A673 (cell line): ENCODE measurements at regions not wholly inside any gene's neighbourhood (a gene's known extent, or its start where the extent isn't known, plus 50 kb on each side); places are given as distances from the start of the nearest gene placed in this dataset.

Source experiments
- BruUV-seq: library from RNA; stranded (reverse); fragments of 400-500 nt; replicated peaks from 2 replicates; lab custom pipeline; 2021; lab: Mats Ljungman, UMichigan
- CTCF ChIA-PET: fragments of 300-600 bp; sonication (Branson Sonifier 250); formaldehyde crosslinking; loops from one replicate; lab custom pipeline; 2022; ENCODE audit warnings: antibody characterized with exemption; lab: Charles Lee
- POLR2A ChIA-PET: fragments of 300-600 bp; sonication (Branson Sonifier 250); formaldehyde crosslinking; loops from one replicate; lab custom pipeline; 2022; ENCODE audit warnings: antibody characterized with exemption; ENCODE audit not compliant: low non-redundant PET; lab: Charles Lee
- DNase-seq: peaks from one replicate; pipeline ENCODE4 v3.0.0-alpha.2; 2015; ENCODE audit warnings: low spot score
- H3K27ac ChIP-seq: fragments of 200-600 bp; sonication (generic); 2 replicates; pipeline ENCODE4 v1.5.1; 2016; ENCODE audit warnings: mixed run types, low read depth, mild to moderate bottlenecking, mixed read lengths, antibody characterized with exemption, low read length; ENCODE audit not compliant: poor library complexity, severe bottlenecking
- H3K27me3 ChIP-seq: fragments of 200-600 bp; sonication (generic); replicated peaks from 2 replicates; pipeline ENCODE4 v1.6.1; 2017; ENCODE audit warnings: mixed run types, low read depth, mild to moderate bottlenecking, mixed read lengths, antibody characterized with exemption, low read length; ENCODE audit not compliant: insufficient read depth, poor library complexity
- H3K36me3 ChIP-seq: fragments of 200-600 bp; sonication (generic); 2 replicates; pipeline ENCODE4 v1.6.1; 2016; ENCODE audit warnings: mixed run types, mild to moderate bottlenecking, mixed read lengths, antibody characterized with exemption, low read length; ENCODE audit not compliant: insufficient read depth, poor library complexity, severe bottlenecking
- H3K4me1 ChIP-seq: fragments of 200-600 bp; sonication (generic); 2 replicates; pipeline ENCODE4 v1.6.1; 2017; ENCODE audit warnings: mixed run types, mild to moderate bottlenecking, mixed read lengths, antibody characterized with exemption, low read length; ENCODE audit not compliant: insufficient read depth, poor library complexity, severe bottlenecking
- H3K4me3 ChIP-seq: fragments of 200-600 bp; sonication (generic); 2 replicates; pipeline ENCODE4 v1.5.1; 2016; ENCODE audit warnings: low read depth, mixed run types, mild to moderate bottlenecking, mixed read lengths, low read length; ENCODE audit not compliant: poor library complexity, severe bottlenecking
- H3K9me3 ChIP-seq: fragments of 200-600 bp; sonication (generic); 2 replicates; pipeline ENCODE4 v1.6.1; 2016; ENCODE audit warnings: mixed run types, low read depth, mild to moderate bottlenecking, mixed read lengths, antibody characterized with exemption, low read length; ENCODE audit not compliant: poor library complexity, severe bottlenecking
- EZH2 ChIP-seq: fragments of 200-600 bp; sonication (generic); IDR thresholded peaks from 2 replicates; pipeline ENCODE4 v1.6.1; 2017; ENCODE audit warnings: borderline replicate concordance, low read depth, mild to moderate bottlenecking, mixed read lengths, antibody characterized with exemption, low read length; ENCODE audit not compliant: poor library complexity, severe bottlenecking
- intact Hi-C: fragments of 100-400 bp; cut with micrococcal nuclease; formaldehyde crosslinking; loops from one replicate; pipeline ENCODE4 v1.10.0; 2022; ENCODE audit not compliant: unreplicated experiment
- TF ChIP-seq, protein P1 (sequence below): fragments of 300-800, 200-600 bp; sonication (generic); conservative IDR thresholded peaks from 2 replicates; pipeline ENCODE4 v1.5.1; 2017; ENCODE audit warnings: low read depth, mild to moderate bottlenecking, antibody characterized with exemption, low read length, moderate library complexity, mixed read lengths

DNA sequence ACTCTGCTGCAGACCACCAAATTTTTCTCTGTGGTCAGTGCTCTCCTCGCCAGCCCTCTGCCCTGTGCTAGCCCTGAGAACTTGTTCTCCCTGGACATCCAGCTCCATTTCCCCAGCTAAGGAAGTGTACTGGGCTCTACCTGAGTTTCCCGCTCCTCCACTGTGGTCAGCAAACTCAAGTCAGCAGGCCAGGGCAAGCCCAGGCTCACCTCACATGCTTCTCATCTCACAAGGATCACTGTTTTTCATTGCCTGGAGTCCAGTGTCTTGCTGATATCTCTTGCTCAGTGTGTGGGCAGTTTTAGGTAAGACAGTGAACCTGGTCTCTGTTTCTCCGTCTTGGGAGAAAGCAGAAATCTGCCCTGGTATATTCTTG, 201.4 kb downstream of the FOXO1 start:
- intact Hi-C loops = no loop called here
- no peak overlapping the region for H3K4me3 ChIP-seq

DNA sequence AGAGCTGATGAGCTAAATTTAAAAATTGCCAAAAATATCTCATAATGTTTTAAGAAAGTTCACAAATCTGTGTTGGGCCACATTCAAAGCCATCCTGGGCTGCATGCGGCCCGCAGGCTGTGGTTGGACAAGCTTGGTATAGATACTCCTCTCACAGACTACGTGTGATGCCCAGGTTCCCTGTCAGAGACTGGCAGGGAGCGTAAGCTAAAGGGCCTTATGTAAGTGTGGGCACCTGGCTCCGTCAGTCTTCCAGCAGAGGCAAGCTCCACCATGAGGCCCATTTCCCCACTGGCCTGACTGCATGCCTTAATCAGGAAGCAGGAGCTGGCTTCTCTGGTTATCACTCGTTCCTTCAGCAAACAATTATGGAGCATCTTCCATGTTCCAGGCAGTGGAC, 200.2 kb downstream of the FOXO1 start:
- BruUV-seq = no TSS peak
- H3K4me1 ChIP-seq = no peaks in the 10 kb centered on the region
- ChIA-PET CTCF (no interaction called here), POLR2A (no interaction called here)
- H3K27ac ChIP-seq = no peak overlapping the region
- no peak overlapping the region for H3K4me3 ChIP-seq
- no peaks in the 10 kb centered on the region for H3K27me3 ChIP-seq
- intact Hi-C loops = no loop called here
- no peaks in the 10 kb centered on the region for H3K36me3 ChIP-seq
- no peak for DNase-seq
- no peak for TF ChIP-seq EZH2
- TF ChIP-seq, protein P1, sequence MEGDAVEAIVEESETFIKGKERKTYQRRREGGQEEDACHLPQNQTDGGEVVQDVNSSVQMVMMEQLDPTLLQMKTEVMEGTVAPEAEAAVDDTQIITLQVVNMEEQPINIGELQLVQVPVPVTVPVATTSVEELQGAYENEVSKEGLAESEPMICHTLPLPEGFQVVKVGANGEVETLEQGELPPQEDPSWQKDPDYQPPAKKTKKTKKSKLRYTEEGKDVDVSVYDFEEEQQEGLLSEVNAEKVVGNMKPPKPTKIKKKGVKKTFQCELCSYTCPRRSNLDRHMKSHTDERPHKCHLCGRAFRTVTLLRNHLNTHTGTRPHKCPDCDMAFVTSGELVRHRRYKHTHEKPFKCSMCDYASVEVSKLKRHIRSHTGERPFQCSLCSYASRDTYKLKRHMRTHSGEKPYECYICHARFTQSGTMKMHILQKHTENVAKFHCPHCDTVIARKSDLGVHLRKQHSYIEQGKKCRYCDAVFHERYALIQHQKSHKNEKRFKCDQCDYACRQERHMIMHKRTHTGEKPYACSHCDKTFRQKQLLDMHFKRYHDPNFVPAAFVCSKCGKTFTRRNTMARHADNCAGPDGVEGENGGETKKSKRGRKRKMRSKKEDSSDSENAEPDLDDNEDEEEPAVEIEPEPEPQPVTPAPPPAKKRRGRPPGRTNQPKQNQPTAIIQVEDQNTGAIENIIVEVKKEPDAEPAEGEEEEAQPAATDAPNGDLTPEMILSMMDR = no peak
- no peaks in the 10 kb centered on the region for H3K9me3 ChIP-seq

More for the DNA sequence above, 201.4 kb downstream of the FOXO1 start:
- no peaks in the 10 kb centered on the region for H3K27me3 ChIP-seq
- DNase-seq = no peak
- TF ChIP-seq EZH2 = no peak
- TF ChIP-seq, protein P1 = no peak
- no peak overlapping the region for H3K27ac ChIP-seq
- H3K4me1 ChIP-seq = no peaks in the 10 kb centered on the region
- H3K9me3 ChIP-seq = no peaks in the 10 kb centered on the region
- no peaks in the 10 kb centered on the region for H3K36me3 ChIP-seq
- CTCF ChIA-PET = no interaction called here
- POLR2A ChIA-PET = no interaction called here
- no TSS peak for BruUV-seq

DNA sequence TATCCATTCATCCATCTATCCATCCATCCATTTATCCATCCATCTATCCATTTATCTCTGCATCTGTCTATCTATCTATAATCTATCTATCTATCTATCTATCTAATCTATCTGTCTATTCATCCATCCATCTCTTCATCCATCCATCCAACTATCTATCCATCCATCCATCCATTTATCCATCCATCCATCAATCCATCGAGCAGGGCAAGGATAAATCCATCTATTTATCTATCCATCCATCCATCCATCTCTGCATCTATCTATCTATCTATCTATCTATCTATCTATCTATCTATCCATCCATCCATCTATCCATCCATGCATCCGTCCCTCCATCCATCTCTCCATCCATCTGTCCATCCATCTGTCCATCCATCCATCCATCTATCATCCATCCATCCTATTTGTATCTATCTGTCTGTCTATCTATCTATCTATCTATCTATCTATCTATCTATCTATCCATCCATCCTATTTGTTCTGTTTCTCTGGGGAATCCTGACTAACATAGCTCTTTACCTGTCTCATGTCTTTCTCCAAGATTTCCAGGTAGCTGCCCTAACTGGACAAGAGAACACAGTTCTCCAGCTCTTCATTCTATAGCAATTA, 198.1 kb downstream of the FOXO1 start:
- Histone ChIP-seq H3K36me3 (no peaks in the 10 kb centered on the region), H3K9me3 (no peaks in the 10 kb centered on the region), H3K4me1 (no peaks in the 10 kb centered on the region), H3K27me3 (no peaks in the 10 kb centered on the region), H3K27ac (no peak overlapping the region), H3K4me3 (no peak overlapping the region)
- no peak for DNase-seq
- BruUV-seq = no TSS peak
- intact Hi-C loops = no loop called here
- POLR2A ChIA-PET = interaction anchor here (0.6 kb wide), 1 partner anchor 651 kb away, joined by 11 read pairs; no protein-coding TSS in a partner anchor
- CTCF ChIA-PET = no interaction called here
- TF ChIP-seq EZH2 = no peak
- TF ChIP-seq, protein P1 = no peak
